ENCODE measurements at regions not wholly inside any gene's neighbourhood (a gene's known extent, or its start where the extent isn't known, plus 50 kb on each side); places are given as distances from the start of the nearest gene placed in this dataset.
"Not testable (repeated sequence)": the region's sequence is repeated elsewhere in the genome, so short reads cannot be mapped to it uniquely, and the experiment has no call there.

DNA sequence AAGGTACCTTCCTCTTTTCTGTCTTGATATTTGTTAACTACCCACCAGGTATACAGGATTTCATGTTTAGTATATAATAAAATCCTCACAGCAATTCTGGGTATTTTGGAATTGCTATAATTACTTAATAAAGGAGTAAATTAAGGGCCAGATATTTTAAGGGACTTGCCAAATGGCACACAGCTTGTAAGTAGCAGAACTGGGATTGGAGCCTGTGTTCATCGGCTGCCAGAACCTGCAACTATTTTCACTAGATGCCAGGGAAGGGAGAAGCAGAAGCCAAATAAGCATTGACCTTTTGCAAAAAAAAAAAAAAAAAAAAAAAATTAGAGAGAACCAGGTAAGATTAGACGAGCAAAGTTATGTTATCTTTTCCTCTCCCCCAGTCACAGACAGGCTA is 683.3 kb upstream of the CADM2 start:
- DNase-seq, result no peak

GRCh38 chr3:84277562-84278224 is 681.1 kb upstream of the CADM2 start:
- no peak for DNase-seq

- no peak for DNase-seq
Observed at GRCh38 chr3:84292128-84292527, 666.7 kb upstream of the CADM2 start.

GRCh38 chr3:84299329-84299728 is 659.5 kb upstream of the CADM2 start:
- no peak for DNase-seq

GRCh38 chr3:84304214-84304613 is 654.6 kb upstream of the CADM2 start:
- DNase-seq, result no peak

DNA sequence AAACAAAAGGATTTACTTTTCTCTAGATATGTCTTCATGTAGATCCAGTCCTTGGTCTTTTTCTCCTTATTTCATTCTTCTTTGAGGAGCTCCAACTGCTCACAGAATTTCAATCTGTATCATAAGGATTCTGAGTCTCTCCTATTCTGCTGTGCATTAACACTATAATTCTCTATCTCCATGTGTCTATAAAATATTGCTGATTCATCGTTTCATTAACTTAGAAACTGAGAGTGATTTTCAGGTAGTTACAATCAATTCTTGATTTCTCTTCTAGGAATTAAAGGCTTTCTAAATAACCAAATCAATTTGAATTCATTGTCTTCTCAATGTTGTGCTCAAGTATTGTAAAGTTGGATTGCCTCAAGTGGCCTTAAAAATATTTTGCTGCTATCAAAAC is 651.5 kb upstream of the CADM2 start:
- DNase-seq, result no peak

DNA sequence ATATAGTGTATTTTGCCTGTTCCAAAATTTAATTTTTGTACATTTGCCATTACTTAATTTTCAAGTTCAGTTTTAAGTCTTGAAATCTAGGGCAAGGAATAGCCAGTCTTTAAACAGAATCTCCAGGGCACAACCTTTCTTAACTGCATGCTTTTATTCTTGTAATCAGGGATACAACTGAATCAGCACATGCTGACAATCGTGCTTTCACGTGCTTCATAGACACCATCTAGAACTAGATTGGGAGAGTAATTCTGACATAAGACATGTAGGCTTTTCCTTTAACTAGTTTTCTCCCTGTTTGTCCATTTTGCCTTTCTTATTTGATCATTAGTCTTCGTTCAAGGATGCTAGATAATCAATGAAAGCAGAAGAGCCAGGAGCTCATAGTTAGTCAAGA is 650.4 kb upstream of the CADM2 start:
- no peak for DNase-seq

DNA sequence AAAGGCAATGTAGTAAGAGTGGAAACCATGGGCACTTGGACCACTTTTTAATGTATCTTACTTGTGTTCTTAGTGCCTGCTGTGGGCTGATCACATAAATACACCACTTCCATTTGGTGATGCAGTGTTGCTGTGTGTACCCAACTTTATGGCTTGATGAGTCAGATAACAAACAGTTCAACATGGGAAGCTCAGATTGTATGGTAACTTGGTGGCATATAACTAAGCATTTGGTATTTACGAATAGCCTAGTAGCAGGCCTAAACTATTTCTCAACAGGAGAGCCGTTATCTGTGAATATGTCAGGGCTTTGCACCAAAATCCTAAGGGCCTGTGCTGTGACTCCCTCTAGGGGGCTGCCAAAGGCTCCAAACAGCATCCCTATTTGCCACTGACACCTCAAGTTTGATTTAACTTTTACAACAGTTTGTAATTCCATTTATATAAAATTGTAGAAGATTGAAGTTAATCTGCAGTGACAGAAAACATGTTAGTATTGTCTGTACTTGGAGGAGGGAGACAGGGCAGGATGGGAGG is 640.4 kb upstream of the CADM2 start:
- no peak for DNase-seq

DNA sequence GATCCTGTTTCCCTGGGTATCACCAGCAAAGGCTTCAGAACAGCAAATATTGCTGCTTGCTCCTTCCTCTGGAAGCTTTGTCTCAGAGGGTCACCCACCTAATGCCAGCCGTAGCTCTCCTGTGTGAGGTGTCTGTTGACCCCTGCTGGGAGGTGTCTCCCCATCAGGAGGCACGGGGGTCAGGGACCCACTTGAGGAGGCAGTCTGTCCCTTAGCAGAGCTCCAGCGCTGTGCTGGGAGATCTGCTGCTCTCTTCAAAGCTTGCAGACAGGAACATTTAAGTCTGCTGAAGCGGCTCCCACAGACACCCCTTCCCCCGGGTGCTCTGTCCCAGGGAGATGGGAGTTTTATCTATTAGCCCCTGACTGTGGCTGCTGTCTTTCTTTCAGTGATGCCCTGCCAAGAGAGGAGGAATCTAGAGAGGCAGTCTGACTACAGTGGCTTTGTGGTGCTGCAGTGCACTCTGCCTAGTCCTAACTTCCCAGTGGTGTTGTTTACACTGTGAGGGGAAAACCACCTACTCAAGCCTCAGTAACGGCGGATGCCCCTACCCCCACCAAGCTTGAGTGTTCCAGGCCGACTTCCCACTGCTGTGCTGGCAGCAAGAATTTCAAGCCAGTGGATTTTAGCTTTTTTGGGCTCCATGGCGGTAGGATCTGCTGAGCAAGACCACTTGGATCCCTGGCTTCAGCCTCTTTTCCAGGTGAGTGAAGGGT is 593.1 kb upstream of the CADM2 start:
- DNase-seq, result not testable (repeated sequence)

All from NCI-H510A treated with DMSO at 0.1 percent for 48 hours (cell line).